ENCODE measurements at regions not wholly inside any gene's neighbourhood (a gene's known extent, or its start where the extent isn't known, plus 50 kb on each side); places are given as distances from the start of the nearest gene placed in this dataset.

DNA sequence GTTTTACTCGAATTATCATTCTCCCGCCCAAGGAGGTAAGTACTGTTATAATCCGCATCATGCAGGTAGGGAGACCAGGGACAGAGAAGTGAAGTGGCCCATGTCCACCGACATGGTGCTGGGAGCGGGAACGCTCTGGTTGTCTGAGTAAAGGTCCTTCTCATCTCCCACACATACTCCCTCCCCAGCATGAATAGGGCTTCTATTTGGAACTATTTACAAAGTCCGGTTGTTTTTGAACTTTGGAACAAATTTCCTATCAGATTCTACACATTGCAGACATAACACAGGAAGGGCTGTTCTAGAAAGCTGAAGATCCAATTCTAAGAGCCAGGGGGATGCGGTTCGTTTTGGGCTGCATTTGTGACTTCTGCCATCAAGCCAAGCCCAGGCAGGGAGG lies 94.8 kb upstream of the TLE3 start:
- H3K79me2 ChIP-seq (ENCODE audit: insufficient read depth, low read length) = no peaks in the 10 kb centered on the region
- POLR2A ChIA-PET = no interaction called here
- no peak overlapping the region for H3K9ac ChIP-seq (ENCODE audit: low read length)
- BruUV-seq (replicated peaks) = no TSS peak
- H3K4me2 ChIP-seq (ENCODE audit: low read length) = no peak overlapping the region
- RAD21 ChIA-PET (ENCODE audit: low non-redundant PET in 1 of 2, low total read pairs in 2 of 2, uncharacterized antibody in 2 of 2, unreplicated experiment in 2 of 2) = no interaction called here
- H3K4me1 ChIP-seq (ENCODE audit: control insufficient read depth in 1 of 2, insufficient read depth in 2 of 2, low read length in 2 of 2) = peaks cover 13 to 20% of the 10 kb centered on the region in 2 experiments
- no peaks in the 10 kb centered on the region for H3K36me3 ChIP-seq (ENCODE audit: control insufficient read depth in 1 of 2, insufficient read depth in 2 of 2, low read length in 2 of 2)
- no peaks in the 10 kb centered on the region for H4K20me1 ChIP-seq (ENCODE audit: insufficient read depth)
- H3K4me3 ChIP-seq (replicated peaks in 1 of 2; ENCODE audit: low read depth in 1 of 2, low read length in 2 of 2) = no peak overlapping the region
- ATAC-seq (no peak), DNase-seq (ENCODE audit: low read depth, low spot score) (no peak)
- CTCF ChIA-PET = interaction anchor here (1.7 kb wide), 1 partner anchor 9 kb away, joined by 4 read pairs; no protein-coding TSS in a partner anchor
- no peaks in the 10 kb centered on the region for H3K27me3 ChIP-seq (ENCODE audit: insufficient read depth, low read length)
- no peak overlapping the region for H3K27ac ChIP-seq (ENCODE audit: low read depth, low read length)
- intact Hi-C loops (cut with micrococcal nuclease) = no loop called here
- H3K9me3 ChIP-seq (ENCODE audit: control insufficient read depth in 1 of 2, insufficient read depth in 1 of 2, low read depth in 1 of 2, low read length in 2 of 2) = no peaks in the 10 kb centered on the region
- no peak overlapping the region for H2AFZ ChIP-seq (ENCODE audit: low read depth, low read length, poor library complexity, severe bottlenecking)
- no peaks in the 10 kb centered on the region for H3K9me2 ChIP-seq (ENCODE audit: insufficient read depth)
- TF ChIP-seq ELF1 (IDR thresholded peaks at IDR 0.05; ENCODE audit: borderline replicate concordance, low read depth) (no peak), POLR2AphosphoS5 (IDR thresholded peaks at IDR 0.05; ENCODE audit: low read depth, low read length) (no peak), EGR1 (IDR thresholded peaks at IDR 0.05; ENCODE audit: low read depth) (no peak), SIN3A (IDR thresholded peaks at IDR 0.05; ENCODE audit: low read depth) (no peak), ZNF274 (IDR thresholded peaks at IDR 0.05; ENCODE audit: low read depth, low read length) (no peak)

- TF ChIP-seq MAX (IDR thresholded peaks at IDR 0.05) (no peak), RAD21 (IDR thresholded peaks at IDR 0.05; ENCODE audit: low read depth) (no peak), ZFX (IDR thresholded peaks at IDR 0.05) (no peak), TCF7L2 (IDR thresholded peaks at IDR 0.05; ENCODE audit: borderline replicate concordance, extremely low read depth, insufficient read depth, insufficient read length) (no peak), SIN3A (IDR thresholded peaks at IDR 0.05; ENCODE audit: low read depth) (no peak), ELF1 (IDR thresholded peaks at IDR 0.05; ENCODE audit: borderline replicate concordance, low read depth) (no peak), ZNF274 (IDR thresholded peaks at IDR 0.05; ENCODE audit: low read depth, low read length) (no peak), POLR2A (IDR thresholded peaks at IDR 0.05; ENCODE audit: borderline replicate concordance, extremely low read depth, insufficient read depth, insufficient read length) (no peak)
- Histone ChIP-seq H3K9ac (ENCODE audit: low read length) (no peak overlapping the region), H4K20me1 (ENCODE audit: insufficient read depth) (no peaks in the 10 kb centered on the region), H3K4me1 (ENCODE audit: control insufficient read depth in 1 of 2, insufficient read depth in 2 of 2, low read length in 2 of 2) (peaks cover 10 to 16% of the 10 kb centered on the region in 2 experiments), H2AFZ (ENCODE audit: low read depth, low read length, poor library complexity, severe bottlenecking) (no peak overlapping the region), H3K36me3 (ENCODE audit: control insufficient read depth in 1 of 2, insufficient read depth in 2 of 2, low read length in 2 of 2) (no peaks in the 10 kb centered on the region), H3K9me2 (ENCODE audit: insufficient read depth) (no peaks in the 10 kb centered on the region), H3K4me3 (replicated peaks in 1 of 2; ENCODE audit: low read depth in 1 of 2, low read length in 2 of 2) (no peak overlapping the region), H3K27ac (ENCODE audit: low read depth, low read length) (no peak overlapping the region), H3K79me2 (ENCODE audit: insufficient read depth, low read length) (no peaks in the 10 kb centered on the region), H3K4me2 (ENCODE audit: low read length) (no peak overlapping the region), H3K9me3 (ENCODE audit: control insufficient read depth in 1 of 2, insufficient read depth in 1 of 2, low read depth in 1 of 2, low read length in 2 of 2) (no peaks in the 10 kb centered on the region), H3K27me3 (ENCODE audit: insufficient read depth, low read length) (no peaks in the 10 kb centered on the region)
- no TSS peak for BruUV-seq (replicated peaks)
- POLR2A ChIA-PET = no interaction called here
- CTCF ChIA-PET = interaction anchor here (1.7 kb wide), 1 partner anchor 9 kb away, joined by 4 read pairs; no protein-coding TSS in a partner anchor
- RAD21 ChIA-PET (ENCODE audit: low non-redundant PET in 1 of 2, low total read pairs in 2 of 2, uncharacterized antibody in 2 of 2, unreplicated experiment in 2 of 2) = no interaction called here
- ATAC-seq = no peak
- intact Hi-C loops (cut with micrococcal nuclease) = no loop called here
- DNase-seq (ENCODE audit: low read depth, low spot score) = no peak
Observed at GRCh38 chr15:70192041-70192440, 94.3 kb upstream of the TLE3 start.
